ENCODE measurements at regions not wholly inside any gene's neighbourhood (a gene's known extent, or its start where the extent isn't known, plus 50 kb on each side); places are given as distances from the start of the nearest gene placed in this dataset.

GRCh38 chr5:23302438-23302837 lies 205.0 kb upstream of the PRDM9 start:
- Mint-ChIP-seq H3K27me3 (no peaks in the 10 kb centered on the region), H3K4me1 (no peaks in the 10 kb centered on the region), H3K9me3 (peaks cover 3% of the 10 kb centered on the region), H3K27ac (no peak overlapping the region), H3K4me3 (no peak overlapping the region), H3K36me3 (ENCODE audit: low read depth) (no peaks in the 10 kb centered on the region)
- intact Hi-C loops (cut with micrococcal nuclease): no loop called here
- ChIA-PET POLR2A (no interaction called here), CTCF (no interaction called here)
- no peak for TF ChIP-seq CTCF (IDR thresholded peaks at IDR 0.05)
- no peak for DNase-seq
- no peak for ATAC-seq (ENCODE audit: low read depth)

GRCh38 chr5:23289162-23289561 lies 218.2 kb upstream of the PRDM9 start:
- H3K4me1 Mint-ChIP-seq: no peaks in the 10 kb centered on the region
- no peaks in the 10 kb centered on the region for H3K27me3 Mint-ChIP-seq
- CTCF ChIA-PET: no interaction called here
- intact Hi-C loops (cut with micrococcal nuclease): no loop called here
- no peaks in the 10 kb centered on the region for H3K36me3 Mint-ChIP-seq (ENCODE audit: low read depth)
- H3K27ac Mint-ChIP-seq: no peak overlapping the region
- H3K9me3 Mint-ChIP-seq: peaks cover 6% of the 10 kb centered on the region
- no peak for TF ChIP-seq CTCF (IDR thresholded peaks at IDR 0.05)
- no peak overlapping the region for H3K4me3 Mint-ChIP-seq
- DNase-seq (no peak), ATAC-seq (ENCODE audit: low read depth) (no peak)
- POLR2A ChIA-PET: no interaction called here

GRCh38 chr5:23284656-23285055 lies 222.8 kb upstream of the PRDM9 start:
- Mint-ChIP-seq H3K27ac (no peak overlapping the region), H3K27me3 (no peaks in the 10 kb centered on the region), H3K4me1 (no peaks in the 10 kb centered on the region), H3K4me3 (no peak overlapping the region), H3K36me3 (ENCODE audit: low read depth) (no peaks in the 10 kb centered on the region), H3K9me3 (peaks cover 2% of the 10 kb centered on the region)
- intact Hi-C loops (cut with micrococcal nuclease): no loop called here
- TF ChIP-seq CTCF (IDR thresholded peaks at IDR 0.05): no peak
- POLR2A ChIA-PET: no interaction called here
- ATAC-seq (ENCODE audit: low read depth): no peak
- no peak for DNase-seq
- CTCF ChIA-PET: interaction anchor here (0.5 kb wide), 1 partner anchor 38 kb away, joined by 3 read pairs; no protein-coding TSS in a partner anchor

- ChIA-PET CTCF (no interaction called here), POLR2A (no interaction called here)
- Mint-ChIP-seq H3K4me3 (no peak overlapping the region), H3K27me3 (no peaks in the 10 kb centered on the region), H3K36me3 (ENCODE audit: low read depth) (no peaks in the 10 kb centered on the region), H3K4me1 (no peaks in the 10 kb centered on the region), H3K27ac (no peak overlapping the region), H3K9me3 (peaks cover 3% of the 10 kb centered on the region)
- DNase-seq (no peak), ATAC-seq (ENCODE audit: low read depth) (no peak)
- TF ChIP-seq CTCF (IDR thresholded peaks at IDR 0.05): no peak
- intact Hi-C loops (cut with micrococcal nuclease): no loop called here
These were observed 233.2 kb upstream of the PRDM9 start for GRCh38 chr5:23274171-23274570.

- H3K27me3 Mint-ChIP-seq: no peaks in the 10 kb centered on the region
These were observed 237.4 kb upstream of the PRDM9 start for GRCh38 chr5:23269981-23270380.

More at GRCh38 chr5:23269981-23270380, 237.4 kb upstream of the PRDM9 start:
- ATAC-seq (ENCODE audit: low read depth) (no peak), DNase-seq (no peak)
- H3K27ac Mint-ChIP-seq: no peak overlapping the region
- intact Hi-C loops (cut with micrococcal nuclease): no loop called here
- no peaks in the 10 kb centered on the region for H3K4me1 Mint-ChIP-seq
- ChIA-PET CTCF (no interaction called here), POLR2A (no interaction called here)
- TF ChIP-seq CTCF (IDR thresholded peaks at IDR 0.05): no peak
- peaks cover 3% of the 10 kb centered on the region for H3K9me3 Mint-ChIP-seq
- H3K36me3 Mint-ChIP-seq (ENCODE audit: low read depth): no peaks in the 10 kb centered on the region
- H3K4me3 Mint-ChIP-seq: no peak overlapping the region

All from activated B cell treated with CpG ODN at 0.5 μM for 24 hours (primary cell).